Nephron progenitor cell (in vitro differentiated cells): ENCODE measurements at regions not wholly inside any gene's neighbourhood (a gene's known extent, or its start where the extent isn't known, plus 50 kb on each side); places are given as distances from the start of the nearest gene placed in this dataset.
"Not testable (repeated sequence)": the region's sequence is repeated elsewhere in the genome, so short reads cannot be mapped to it uniquely, and the experiment has no call there.

Source experiments
- DNase-seq: peaks from one replicate; pipeline ENCODE4 v3.0.0; 2021
- H3K27ac Mint-ChIP-seq: 2 replicates; pipeline ENCODE4 v1.8.0; 2021; ENCODE audit warnings: mild to moderate bottlenecking, moderate library complexity, mixed read lengths
- H3K27me3 Mint-ChIP-seq: 2 replicates; pipeline ENCODE4 v1.8.0; 2021; ENCODE audit warnings: mild to moderate bottlenecking, low read depth, mixed read lengths; ENCODE audit not compliant: poor library complexity
- H3K36me3 Mint-ChIP-seq: 2 replicates; pipeline ENCODE4 v1.8.0; 2021; ENCODE audit warnings: low read depth, mixed read lengths
- H3K4me1 Mint-ChIP-seq: 2 replicates; pipeline ENCODE4 v1.8.0; 2021; ENCODE audit warnings: mixed read lengths
- H3K4me3 Mint-ChIP-seq: 2 replicates; pipeline ENCODE4 v1.8.0; 2021; ENCODE audit warnings: mild to moderate bottlenecking, moderate library complexity, mixed read lengths
- H3K9me3 Mint-ChIP-seq: 2 replicates; pipeline ENCODE4 v1.8.0; 2021; ENCODE audit warnings: mild to moderate bottlenecking, moderate library complexity, mixed read lengths
- CTCF ChIP-seq: fragments of 200-600 bp; sonication (generic); IDR thresholded peaks from 2 replicates; pipeline ENCODE4 v1.5.0; 2021; ENCODE audit warnings: antibody characterized with exemption

- no peak overlapping the region for H3K27ac Mint-ChIP-seq
- H3K9me3 Mint-ChIP-seq, result no peaks in the 10 kb centered on the region
- no peaks in the 10 kb centered on the region for H3K36me3 Mint-ChIP-seq
- H3K4me3 Mint-ChIP-seq, result no peak overlapping the region
- H3K4me1 Mint-ChIP-seq, result peaks cover 1% of the 10 kb centered on the region
- H3K27me3 Mint-ChIP-seq, result no peaks in the 10 kb centered on the region
- DNase-seq, result no peak
- no peak for TF ChIP-seq CTCF
Measured at GRCh38 chr2:100707016-100707947, 112.7 kb upstream of the NPAS2 start.

- TF ChIP-seq CTCF, result no peak
- Mint-ChIP-seq H3K4me1 (no peaks in the 10 kb centered on the region), H3K27me3 (no peaks in the 10 kb centered on the region), H3K4me3 (no peak overlapping the region), H3K27ac (no peak overlapping the region), H3K36me3 (no peaks in the 10 kb centered on the region), H3K9me3 (no peaks in the 10 kb centered on the region)
- DNase-seq, result no peak
Measured at GRCh38 chr2:100708333-100708732, 111.6 kb upstream of the NPAS2 start.

- Mint-ChIP-seq H3K27ac (no peak overlapping the region), H3K4me3 (no peak overlapping the region), H3K9me3 (no peaks in the 10 kb centered on the region), H3K4me1 (no peaks in the 10 kb centered on the region), H3K27me3 (no peaks in the 10 kb centered on the region), H3K36me3 (no peaks in the 10 kb centered on the region)
- no peak for DNase-seq
- no peak for TF ChIP-seq CTCF
Measured at GRCh38 chr2:100713106-100713505, 106.8 kb upstream of the NPAS2 start.

GRCh38 chr2:100714396-100715010 lies 105.4 kb upstream of the NPAS2 start:
- not testable (repeated sequence) for DNase-seq, H3K4me3 Mint-ChIP-seq, H3K27ac Mint-ChIP-seq, H3K9me3 Mint-ChIP-seq, H3K4me1 Mint-ChIP-seq, H3K27me3 Mint-ChIP-seq, H3K36me3 Mint-ChIP-seq

GRCh38 chr2:100715861-100716260 lies 104.1 kb upstream of the NPAS2 start:
- DNase-seq, H3K36me3 Mint-ChIP-seq, H3K27ac Mint-ChIP-seq, H3K27me3 Mint-ChIP-seq, H3K4me1 Mint-ChIP-seq, H3K9me3 Mint-ChIP-seq, H3K4me3 Mint-ChIP-seq: not testable (repeated sequence)

- no peak overlapping the region for H3K27ac Mint-ChIP-seq
- no peaks in the 10 kb centered on the region for H3K9me3 Mint-ChIP-seq
- H3K27me3 Mint-ChIP-seq, result no peaks in the 10 kb centered on the region
- no peaks in the 10 kb centered on the region for H3K36me3 Mint-ChIP-seq
- no peaks in the 10 kb centered on the region for H3K4me1 Mint-ChIP-seq
- no peak for TF ChIP-seq CTCF
- no peak for DNase-seq
- no peak overlapping the region for H3K4me3 Mint-ChIP-seq
Measured at GRCh38 chr2:100716581-100716980, 103.4 kb upstream of the NPAS2 start.
